Uterus (tissue), 3 donors: ENCODE measurements at regions not wholly inside any gene's neighbourhood (a gene's known extent, or its start where the extent isn't known, plus 50 kb on each side); places are given as distances from the start of the nearest gene placed in this dataset.

Experiments used
- DNase-seq, 2 donors: peaks; one replicate each; pipeline ENCODE4 v3.0.0-alpha.2; 2019 to 2020
- H3K27ac ChIP-seq, 2 donors: fragments of 200-600 bp; sonication (generic); 1 replicate in 1 of 2; 2 replicates in 1 of 2; pipeline ENCODE4 v1.5.1; 2016 to 2018
- H3K27me3 ChIP-seq, 2 donors: fragments of 200-600 bp; sonication (generic); one replicate each; pipeline ENCODE4 v1.5.1; 2018 to 2019; ENCODE audit warnings: control low read depth in 1 of 2
- H3K36me3 ChIP-seq, 2 donors: fragments of 200-600 bp; sonication (generic); one replicate each; pipeline ENCODE4 v1.5.1; 2019; ENCODE audit warnings: control low read depth in 1 of 2
- H3K4me1 ChIP-seq, 2 donors: fragments of 200-600 bp; sonication (generic); one replicate each; pipeline ENCODE4 v1.5.1; 2018 to 2019; ENCODE audit warnings: control low read depth in 1 of 2
- H3K4me3 ChIP-seq, 2 donors: fragments of 200-600 bp; sonication (generic); 1 replicate in 1 of 2; 2 replicates in 1 of 2; pipeline ENCODE4 v1.5.1; 2018 to 2019; ENCODE audit warnings: mild to moderate bottlenecking in 1 of 2
- H3K9me3 ChIP-seq, 2 donors: fragments of 200-600 bp; sonication (generic); one replicate each; pipeline ENCODE4 v1.5.1; 2019; ENCODE audit warnings: control low read depth in 1 of 2
- POLR2A ChIP-seq, 2 donors: fragments of 450-650 bp; IDR thresholded peaks; one replicate each; pipeline ENCODE4 v1.6.1; 2016; ENCODE audit warnings: antibody characterized with exemption in 2 of 2, mild to moderate bottlenecking in 1 of 2, moderate library complexity in 1 of 2
- intact Hi-C: fragments of 100-400 bp; cut with DNase I; formaldehyde crosslinking; loops from one replicate; pipeline ENCODE4 v1.15.1; 2023; ENCODE audit warnings: low total_unique reads
- TF ChIP-seq, protein P1 (sequence below), 4 experiments: fragments of 200-600 bp in 2 of 4; fragments of 450-650 bp in 2 of 4; sonication (generic) in 2 of 4; IDR thresholded peaks; one replicate each; pipeline ENCODE4 v1.5.1; 2016 to 2019; ENCODE audit warnings: antibody characterized with exemption in 4 of 4, mild to moderate bottlenecking in 2 of 4, moderate library complexity in 1 of 4
- donor health status: DM: yes; HTN: yes; CAD: no.

DNA sequence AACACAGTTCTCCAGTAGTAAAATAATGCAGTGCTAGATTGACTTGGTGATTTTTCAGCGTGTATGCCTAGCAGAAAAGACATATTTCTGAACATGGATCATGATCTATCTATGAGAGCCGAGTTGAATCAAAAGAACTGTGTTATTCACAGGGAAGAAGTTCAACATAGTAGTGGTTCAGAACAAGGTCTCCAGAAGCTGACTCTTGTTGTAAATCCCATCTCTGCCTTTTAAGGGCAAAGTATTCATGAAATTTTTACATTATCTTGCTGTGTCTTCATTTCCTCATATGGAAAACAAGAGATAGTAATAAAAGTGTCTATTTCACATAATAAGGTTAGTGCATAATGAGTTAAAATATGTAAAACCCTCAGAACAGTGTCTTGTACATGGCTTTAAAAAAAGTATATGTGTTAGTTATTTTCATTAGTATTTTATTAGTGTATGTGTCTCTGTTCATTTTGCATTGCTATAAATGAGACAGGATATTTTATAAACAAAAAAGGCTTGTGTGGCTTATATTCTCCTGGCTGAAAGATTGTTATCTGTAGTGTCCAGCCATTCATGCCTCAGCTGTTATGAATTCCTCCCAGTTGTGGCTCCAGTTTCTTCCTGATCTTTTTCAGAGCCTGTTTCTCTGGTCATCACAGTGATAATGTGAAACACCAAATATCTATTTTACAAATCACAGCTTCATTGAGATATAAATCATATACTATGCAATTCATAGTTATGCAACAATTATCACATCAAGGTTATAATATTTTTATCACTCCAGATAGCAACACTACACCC lies 1351.2 kb downstream of the STIM2 start:
- intact Hi-C loops, result no loop called here
- no peaks in the 10 kb centered on the region for H3K36me3 ChIP-seq
- TF ChIP-seq, protein P1, sequence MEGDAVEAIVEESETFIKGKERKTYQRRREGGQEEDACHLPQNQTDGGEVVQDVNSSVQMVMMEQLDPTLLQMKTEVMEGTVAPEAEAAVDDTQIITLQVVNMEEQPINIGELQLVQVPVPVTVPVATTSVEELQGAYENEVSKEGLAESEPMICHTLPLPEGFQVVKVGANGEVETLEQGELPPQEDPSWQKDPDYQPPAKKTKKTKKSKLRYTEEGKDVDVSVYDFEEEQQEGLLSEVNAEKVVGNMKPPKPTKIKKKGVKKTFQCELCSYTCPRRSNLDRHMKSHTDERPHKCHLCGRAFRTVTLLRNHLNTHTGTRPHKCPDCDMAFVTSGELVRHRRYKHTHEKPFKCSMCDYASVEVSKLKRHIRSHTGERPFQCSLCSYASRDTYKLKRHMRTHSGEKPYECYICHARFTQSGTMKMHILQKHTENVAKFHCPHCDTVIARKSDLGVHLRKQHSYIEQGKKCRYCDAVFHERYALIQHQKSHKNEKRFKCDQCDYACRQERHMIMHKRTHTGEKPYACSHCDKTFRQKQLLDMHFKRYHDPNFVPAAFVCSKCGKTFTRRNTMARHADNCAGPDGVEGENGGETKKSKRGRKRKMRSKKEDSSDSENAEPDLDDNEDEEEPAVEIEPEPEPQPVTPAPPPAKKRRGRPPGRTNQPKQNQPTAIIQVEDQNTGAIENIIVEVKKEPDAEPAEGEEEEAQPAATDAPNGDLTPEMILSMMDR (IDR thresholded peaks at IDR 0.05), result no peak
- no peak for TF ChIP-seq POLR2A (IDR thresholded peaks at IDR 0.05)

DNA sequence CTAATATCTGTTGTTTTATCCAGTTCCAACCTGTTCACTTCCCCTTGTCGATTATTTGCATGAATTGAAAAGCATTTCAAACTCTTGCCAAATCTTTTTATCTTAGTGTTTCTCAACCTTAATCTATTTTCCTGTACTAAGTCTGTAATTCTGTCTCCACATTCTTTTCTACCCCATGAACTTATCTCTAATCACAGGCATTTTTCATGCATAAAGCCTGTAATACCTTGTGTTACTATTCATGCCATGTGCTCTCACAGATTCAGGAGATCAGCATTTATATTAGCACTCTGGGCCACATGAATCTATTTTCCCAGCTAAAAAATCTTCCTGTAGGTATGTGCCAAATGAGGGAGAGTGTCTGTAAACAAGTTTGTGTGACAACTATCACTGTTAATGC lies 1360.9 kb downstream of the STIM2 start:
- Histone ChIP-seq H3K27me3 (no peaks in the 10 kb centered on the region), H3K4me1 (no peaks in the 10 kb centered on the region), H3K27ac (no peak overlapping the region), H3K4me3 (no peak overlapping the region), H3K9me3 (no peaks in the 10 kb centered on the region), H3K36me3 (no peaks in the 10 kb centered on the region)
- intact Hi-C loops, result no loop called here
- no peak for DNase-seq
- TF ChIP-seq POLR2A (IDR thresholded peaks at IDR 0.05), result no peak
- TF ChIP-seq, protein P1 (IDR thresholded peaks at IDR 0.05), result no peak

More for the DNA sequence above, 1351.2 kb downstream of the STIM2 start:
- Histone ChIP-seq H3K4me3 (no peak overlapping the region), H3K27me3 (no peaks in the 10 kb centered on the region), H3K4me1 (no peaks in the 10 kb centered on the region), H3K27ac (no peak overlapping the region), H3K9me3 (no peaks in the 10 kb centered on the region)
- no peak for DNase-seq

DNA sequence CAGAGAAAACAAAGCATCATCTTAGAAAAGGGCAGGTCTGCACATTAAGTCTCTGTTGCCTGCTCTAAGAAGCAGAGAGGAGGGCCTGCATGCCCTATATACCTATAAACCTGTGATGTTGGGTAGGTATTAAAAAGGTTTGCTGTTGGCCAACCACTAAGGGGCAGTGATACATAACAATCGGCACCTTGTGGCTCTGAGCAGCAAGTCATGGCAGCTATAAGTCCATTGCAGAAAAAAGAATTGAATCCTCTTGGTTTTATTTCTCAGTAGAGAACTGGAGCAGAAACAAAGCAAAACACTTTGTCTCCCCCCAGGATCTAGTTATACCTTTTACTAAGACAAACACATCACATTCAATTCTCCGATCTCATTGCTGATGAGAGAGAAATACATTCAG lies 1364.4 kb downstream of the STIM2 start:
- intact Hi-C loops, result no loop called here
- TF ChIP-seq POLR2A (IDR thresholded peaks at IDR 0.05), result no peak
- TF ChIP-seq, protein P1 (IDR thresholded peaks at IDR 0.05), result no peak

DNA sequence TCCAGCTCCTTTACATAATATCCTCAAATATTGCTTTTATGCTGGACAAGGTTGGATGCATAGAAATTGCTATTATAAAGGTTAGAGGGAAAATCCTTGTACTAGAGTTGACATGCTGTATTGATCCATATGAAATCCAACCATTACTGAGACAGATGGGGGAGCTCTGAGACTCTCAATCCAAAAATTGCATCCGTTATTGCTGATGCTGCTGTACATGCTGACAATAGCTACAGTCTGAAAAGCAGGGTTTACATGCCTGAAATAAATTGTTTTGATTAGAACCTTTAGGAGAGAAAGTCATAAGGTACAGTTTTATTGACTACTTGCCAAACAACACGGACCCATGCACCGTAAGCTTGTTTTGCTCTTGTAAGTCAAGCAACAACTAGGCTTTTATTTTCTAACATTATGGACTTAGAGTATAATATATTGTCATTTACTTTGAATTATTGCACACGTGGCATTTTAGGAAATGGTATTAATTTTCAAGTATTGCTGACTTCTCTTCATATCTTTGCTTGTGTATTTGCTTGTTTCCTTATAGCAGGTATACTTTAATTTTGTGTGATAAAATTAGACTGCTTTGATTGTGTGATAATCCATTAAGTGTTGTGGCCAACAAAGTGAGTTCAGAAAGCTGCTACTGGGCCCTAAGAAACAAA lies 1365.2 kb downstream of the STIM2 start:
- no peaks in the 10 kb centered on the region for H3K27me3 ChIP-seq
- no peaks in the 10 kb centered on the region for H3K36me3 ChIP-seq
- no peak for DNase-seq
- intact Hi-C loops, result no loop called here
- H3K27ac ChIP-seq, result no peak overlapping the region
- H3K4me1 ChIP-seq, result no peaks in the 10 kb centered on the region
- no peak for TF ChIP-seq POLR2A (IDR thresholded peaks at IDR 0.05)
- TF ChIP-seq, protein P1 (IDR thresholded peaks at IDR 0.05), result no peak
- no peak overlapping the region for H3K4me3 ChIP-seq
- no peaks in the 10 kb centered on the region for H3K9me3 ChIP-seq

More for the DNA sequence above, 1364.4 kb downstream of the STIM2 start:
- Histone ChIP-seq H3K27ac (no peak overlapping the region), H3K4me3 (no peak overlapping the region), H3K9me3 (no peaks in the 10 kb centered on the region), H3K4me1 (no peaks in the 10 kb centered on the region), H3K36me3 (no peaks in the 10 kb centered on the region), H3K27me3 (no peaks in the 10 kb centered on the region)
- DNase-seq, result no peak

DNA sequence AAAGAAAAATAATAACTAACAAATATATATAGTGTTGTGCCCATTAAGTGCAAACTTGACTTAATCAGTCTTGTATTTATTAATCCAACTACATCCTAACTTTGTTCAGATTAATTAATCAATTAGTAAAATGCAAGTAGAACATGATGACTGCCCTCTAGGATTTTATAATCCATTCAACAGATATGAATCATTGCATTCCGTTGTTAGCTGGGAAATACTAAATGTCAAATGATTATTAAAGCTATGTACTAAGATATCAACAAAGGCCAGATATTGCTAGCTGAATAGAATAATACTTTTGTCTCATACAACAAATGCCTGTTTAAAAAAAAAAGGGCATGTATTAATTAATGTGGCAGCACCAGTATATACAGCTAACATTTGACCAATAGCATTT lies 1366.3 kb downstream of the STIM2 start:
- Histone ChIP-seq H3K27me3 (no peaks in the 10 kb centered on the region), H3K27ac (no peak overlapping the region), H3K9me3 (no peaks in the 10 kb centered on the region), H3K4me3 (no peak overlapping the region), H3K4me1 (no peaks in the 10 kb centered on the region), H3K36me3 (no peaks in the 10 kb centered on the region)
- DNase-seq, result no peak
- no peak for TF ChIP-seq POLR2A (IDR thresholded peaks at IDR 0.05)
- TF ChIP-seq, protein P1 (IDR thresholded peaks at IDR 0.05), result no peak
- intact Hi-C loops, result no loop called here
